ENCODE measurements at regions not wholly inside any gene's neighbourhood (a gene's known extent, or its start where the extent isn't known, plus 50 kb on each side); places are given as distances from the start of the nearest gene placed in this dataset.

- no peak overlapping the region for H3K56ac ChIP-seq (ENCODE audit: insufficient read length, low read depth, low read length)
- H3K27ac ChIP-seq (ENCODE audit: insufficient read length, low read depth, low read length), result no peak overlapping the region
- H4K91ac ChIP-seq (ENCODE audit: insufficient read length, low read depth, low read length), result no peak overlapping the region
- H3K18ac ChIP-seq (ENCODE audit: insufficient read length, low read depth, low read length), result no peak overlapping the region
- no peak overlapping the region for H3K4ac ChIP-seq (ENCODE audit: low read depth, low read length)
- H3K14ac ChIP-seq (ENCODE audit: insufficient read depth, low read length), result no peak overlapping the region
- no peaks in the 10 kb centered on the region for H3K27me3 Mint-ChIP-seq (ENCODE audit: low read depth)
- no peak overlapping the region for H2BK20ac ChIP-seq (ENCODE audit: low read depth, low read length, poor library complexity, severe bottlenecking)
- peaks cover 9 to 16% of the 10 kb centered on the region in 2 experiments for H3K4me1 Mint-ChIP-seq
- H4K5ac ChIP-seq (ENCODE audit: insufficient read length, low read depth, low read length), result no peak overlapping the region
- H3K27me3 ChIP-seq (ENCODE audit: insufficient read depth, low read length), result no peaks in the 10 kb centered on the region
- no peak overlapping the region for H2BK12ac ChIP-seq (ENCODE audit: insufficient read length, low read depth, low read length)
- no peak overlapping the region for H3K4me3 Mint-ChIP-seq
- H2BK5ac ChIP-seq (ENCODE audit: insufficient read length, low read length), result no peak overlapping the region
- H2BK15ac ChIP-seq (ENCODE audit: low read depth, low read length), result no peak overlapping the region
- no peak for DNase-seq
- no peak overlapping the region for H3K4me2 ChIP-seq (ENCODE audit: insufficient read depth, insufficient read length, low read length)
- H3T11ph ChIP-seq (ENCODE audit: low read length), result no peak overlapping the region
- H4K20me1 ChIP-seq (ENCODE audit: control insufficient read depth, insufficient read depth, insufficient read length), result no peaks in the 10 kb centered on the region
- H2BK120ac ChIP-seq (ENCODE audit: low read depth, low read length, poor library complexity, severe bottlenecking), result no peak overlapping the region
- no peaks in the 10 kb centered on the region for H3K79me2 ChIP-seq (ENCODE audit: insufficient read depth, low read length)
- 0 out of 2 replicates have a peak, but pooled peaks cover 4% of the 10 kb centered on the region for H3K4me1 ChIP-seq (ENCODE audit: insufficient read depth, low read length)
- peaks cover 0 to 6% of the 10 kb centered on the region in 2 experiments; a peak in 3 of 5 replicates for H3K9me3 Mint-ChIP-seq
- H3K27ac Mint-ChIP-seq, result no peak overlapping the region; a peak in 1 of 7 replicates
- no peak overlapping the region for H2AFZ ChIP-seq (ENCODE audit: low read length)
- no peak overlapping the region for H3K9ac ChIP-seq (ENCODE audit: extremely low read depth, insufficient read length, low read length)
- H2AK5ac ChIP-seq (ENCODE audit: insufficient read length, low read length), result no peak overlapping the region
- no peaks in the 10 kb centered on the region for H3K23me2 ChIP-seq (ENCODE audit: insufficient read length, low read depth, low read length, poor library complexity, severe bottlenecking)
- TF ChIP-seq, protein P1, sequence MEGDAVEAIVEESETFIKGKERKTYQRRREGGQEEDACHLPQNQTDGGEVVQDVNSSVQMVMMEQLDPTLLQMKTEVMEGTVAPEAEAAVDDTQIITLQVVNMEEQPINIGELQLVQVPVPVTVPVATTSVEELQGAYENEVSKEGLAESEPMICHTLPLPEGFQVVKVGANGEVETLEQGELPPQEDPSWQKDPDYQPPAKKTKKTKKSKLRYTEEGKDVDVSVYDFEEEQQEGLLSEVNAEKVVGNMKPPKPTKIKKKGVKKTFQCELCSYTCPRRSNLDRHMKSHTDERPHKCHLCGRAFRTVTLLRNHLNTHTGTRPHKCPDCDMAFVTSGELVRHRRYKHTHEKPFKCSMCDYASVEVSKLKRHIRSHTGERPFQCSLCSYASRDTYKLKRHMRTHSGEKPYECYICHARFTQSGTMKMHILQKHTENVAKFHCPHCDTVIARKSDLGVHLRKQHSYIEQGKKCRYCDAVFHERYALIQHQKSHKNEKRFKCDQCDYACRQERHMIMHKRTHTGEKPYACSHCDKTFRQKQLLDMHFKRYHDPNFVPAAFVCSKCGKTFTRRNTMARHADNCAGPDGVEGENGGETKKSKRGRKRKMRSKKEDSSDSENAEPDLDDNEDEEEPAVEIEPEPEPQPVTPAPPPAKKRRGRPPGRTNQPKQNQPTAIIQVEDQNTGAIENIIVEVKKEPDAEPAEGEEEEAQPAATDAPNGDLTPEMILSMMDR (conservative IDR thresholded peaks at IDR 0.05), result no peak
- no peaks in the 10 kb centered on the region; a peak in 1 of 7 replicates for H3K36me3 Mint-ChIP-seq (ENCODE audit: insufficient read depth in 1 of 3, low read depth in 3 of 3)
- H4K8ac ChIP-seq (replicated peaks; ENCODE audit: insufficient read length, low read depth, low read length), result no peak overlapping the region
- H3K9me3 ChIP-seq (ENCODE audit: control insufficient read depth, low read depth, low read length), result no peaks in the 10 kb centered on the region
- no peak overlapping the region for H3K23ac ChIP-seq (ENCODE audit: insufficient read length, low read depth, low read length)
- H3K79me1 ChIP-seq (ENCODE audit: insufficient read depth, low read depth, low read length, poor library complexity, severe bottlenecking), result no peaks in the 10 kb centered on the region
- WGBS (ENCODE audit: extremely low coverage, insufficient read length, low lambda C conversion rate), result no CpG with 5 or more reads among the region's 3 CpGs
Observed at GRCh38 chr6:153944201-153944600, 94.8 kb upstream of the OPRM1 start.
